ENCODE measurements at regions not wholly inside any gene's neighbourhood (a gene's known extent, or its start where the extent isn't known, plus 50 kb on each side); places are given as distances from the start of the nearest gene placed in this dataset.

GRCh38 chr2:164186591-164186990, 434.7 kb downstream of the GRB14 start:
- FAIRE-seq, result peak; percentile 34
- dilution Hi-C loops (cut with MboI; ENCODE audit: extremely low pct_ligation_motif_present, low sequenced_read_pairs), result no loop called here
- Histone ChIP-seq H2AFZ (ENCODE audit: control insufficient read depth, low read length) (no peak overlapping the region), H3K9me1 (ENCODE audit: control insufficient read depth, extremely low read depth, insufficient read depth, low read length) (no peaks in the 10 kb centered on the region), H3K79me2 (ENCODE audit: control insufficient read depth, insufficient read depth, low read length) (no peaks in the 10 kb centered on the region), H3K27me3 (ENCODE audit: control insufficient read depth, extremely low read depth, insufficient read depth, low read length) (no peaks in the 10 kb centered on the region), H3K36me3 (ENCODE audit: control insufficient read depth in 2 of 2, extremely low read depth in 1 of 2, insufficient read depth in 2 of 2, low read length in 2 of 2) (no peaks in the 10 kb centered on the region), H3K4me2 (ENCODE audit: control insufficient read depth, extremely low read depth, insufficient read depth, low read depth, low read length) (no peak overlapping the region), H4K20me1 (ENCODE audit: control insufficient read depth, extremely low read depth, insufficient read depth, low read length) (no peaks in the 10 kb centered on the region), H3K4me3 (ENCODE audit: control insufficient read depth in 2 of 3, extremely low read depth in 1 of 3, insufficient read depth in 2 of 3, low read depth in 1 of 3, low read length in 3 of 3) (no peak overlapping the region), H3K27ac (ENCODE audit: control insufficient read depth, insufficient read depth, low read length) (no peak overlapping the region), H3K9ac (ENCODE audit: control insufficient read depth, extremely low read depth, insufficient read depth, low read length) (no peak overlapping the region), H3K9me3 (ENCODE audit: control insufficient read depth, low read depth, low read length) (no peaks in the 10 kb centered on the region), H3K4me1 (ENCODE audit: control insufficient read depth, extremely low read depth, insufficient read depth, low read length) (no peaks in the 10 kb centered on the region)
- no peak for TF ChIP-seq EZH2 (IDR thresholded peaks at IDR 0.05; ENCODE audit: low read length)
- TF ChIP-seq CTCF (optimal IDR thresholded peaks at IDR 0.05 in 1 of 3, IDR thresholded peaks at IDR 0.05 in 1 of 3, conservative IDR thresholded peaks at IDR 0.05 in 1 of 3; ENCODE audit: extremely low read depth in 1 of 3, insufficient read depth in 2 of 3, low read length in 3 of 3), result no peak
- no peak for DNase-seq (ENCODE audit: low read depth, low spot score)

GRCh38 chr2:164182116-164182627, 439.1 kb downstream of the GRB14 start:
- Histone ChIP-seq H3K36me3 (ENCODE audit: control insufficient read depth in 2 of 2, extremely low read depth in 1 of 2, insufficient read depth in 2 of 2, low read length in 2 of 2) (no peaks in the 10 kb centered on the region), H3K9me3 (ENCODE audit: control insufficient read depth, low read depth, low read length) (no peaks in the 10 kb centered on the region), H3K4me2 (ENCODE audit: control insufficient read depth, extremely low read depth, insufficient read depth, low read depth, low read length) (no peak overlapping the region), H3K4me3 (ENCODE audit: control insufficient read depth in 2 of 3, extremely low read depth in 1 of 3, insufficient read depth in 2 of 3, low read depth in 1 of 3, low read length in 3 of 3) (no peak overlapping the region), H3K27me3 (ENCODE audit: control insufficient read depth, extremely low read depth, insufficient read depth, low read length) (no peaks in the 10 kb centered on the region), H3K79me2 (ENCODE audit: control insufficient read depth, insufficient read depth, low read length) (no peaks in the 10 kb centered on the region), H2AFZ (ENCODE audit: control insufficient read depth, low read length) (no peak overlapping the region), H3K9me1 (ENCODE audit: control insufficient read depth, extremely low read depth, insufficient read depth, low read length) (no peaks in the 10 kb centered on the region), H3K4me1 (ENCODE audit: control insufficient read depth, extremely low read depth, insufficient read depth, low read length) (no peaks in the 10 kb centered on the region), H3K27ac (ENCODE audit: control insufficient read depth, insufficient read depth, low read length) (no peak overlapping the region), H3K9ac (ENCODE audit: control insufficient read depth, extremely low read depth, insufficient read depth, low read length) (no peak overlapping the region), H4K20me1 (ENCODE audit: control insufficient read depth, extremely low read depth, insufficient read depth, low read length) (no peaks in the 10 kb centered on the region)
- dilution Hi-C loops (cut with MboI; ENCODE audit: extremely low pct_ligation_motif_present, low sequenced_read_pairs), result no loop called here
- FAIRE-seq (no peak), DNase-seq (ENCODE audit: low read depth, low spot score) (no peak)
- TF ChIP-seq CTCF (optimal IDR thresholded peaks at IDR 0.05 in 1 of 3, IDR thresholded peaks at IDR 0.05 in 1 of 3, conservative IDR thresholded peaks at IDR 0.05 in 1 of 3; ENCODE audit: extremely low read depth in 1 of 3, insufficient read depth in 2 of 3, low read length in 3 of 3), result no peak
- no peak for TF ChIP-seq EZH2 (IDR thresholded peaks at IDR 0.05; ENCODE audit: low read length)
